SK-N-SH (cell line): ENCODE measurements at regions not wholly inside any gene's neighbourhood (a gene's known extent, or its start where the extent isn't known, plus 50 kb on each side); places are given as distances from the start of the nearest gene placed in this dataset.

ENCODE experiments used
- CTCF ChIA-PET: fragments of 300-600, 350-600 bp; formaldehyde crosslinking; extraction: SDS; loops from one replicate; lab custom pipeline; 2021; lab: Yijun Ruan, JAX
- POLR2A ChIA-PET: fragments of 350-600 bp; sonication (Branson Sonifier 250); formaldehyde crosslinking; extraction: SDS; loops from one replicate; lab custom pipeline; 2020; ENCODE audit warnings: antibody characterized with exemption, inconsistent platforms; lab: Yijun Ruan, JAX
- DNase-seq: peaks from one replicate; pipeline ENCODE4 v3.0.0; 2012
- H2AFZ ChIP-seq: fragments of 200-600 bp; sonication (generic); 2 replicates; pipeline ENCODE4 v1.8.1; 2016; ENCODE audit warnings: antibody characterized with exemption, mild to moderate bottlenecking, low read depth
- H3F3A ChIP-seq: fragments of 200-600 bp; sonication (generic); replicated peaks from 2 replicates; pipeline ENCODE3; 2016; ENCODE audit warnings: antibody characterized with exemption, mild to moderate bottlenecking; ENCODE audit not compliant: insufficient read depth
- H3K27ac ChIP-seq, 2 experiments: fragments of 200-500 bp in 1 of 2; fragments of 200-600 bp in 1 of 2; sonication (Bioruptor generic) in 1 of 2; sonication (generic), shearing (Covaris generic) in 1 of 2; 2 replicates each; pipeline versions ENCODE4 v1.5.1 to v1.6.1; 2014 to 2016; ENCODE audit warnings: low read depth in 2 of 2, inconsistent platforms in 1 of 2, low read length in 1 of 2, mild to moderate bottlenecking in 1 of 2, mixed read lengths in 1 of 2
- H3K27me3 ChIP-seq: fragments of 200-600 bp; sonication (generic), shearing (Covaris generic); 2 replicates; pipeline ENCODE4 v1.6.1; 2016; ENCODE audit warnings: mixed run types; ENCODE audit not compliant: insufficient read depth
- H3K36me3 ChIP-seq, 2 experiments: fragments of 200-500 bp in 1 of 2; fragments of 200-600 bp in 1 of 2; sonication (Bioruptor generic) in 1 of 2; sonication (generic) in 1 of 2; replicated peaks in 1 of 2; 2 replicates each; pipeline versions ENCODE3 to v1.5.1; 2014 to 2016; ENCODE audit warnings: low read length in 1 of 2, mild to moderate bottlenecking in 1 of 2; ENCODE audit not compliant: insufficient read depth in 2 of 2, control insufficient read depth in 1 of 2
- H3K4me1 ChIP-seq, 2 experiments: fragments of 200-500 bp in 1 of 2; fragments of 200-600 bp in 1 of 2; sonication (Bioruptor generic) in 1 of 2; sonication (generic), shearing (Covaris generic) in 1 of 2; 2 replicates each; pipeline versions ENCODE4 v1.5.1 to v1.6.1; 2014 to 2016; ENCODE audit warnings: low read depth in 1 of 2, low read length in 1 of 2, mixed run types in 1 of 2; ENCODE audit not compliant: insufficient read depth in 2 of 2, control insufficient read depth in 1 of 2
- H3K4me2 ChIP-seq: fragments of 200-600 bp; sonication (generic), shearing (Covaris generic); 2 replicates; pipeline ENCODE4 v1.6.1; 2017; ENCODE audit warnings: mixed run types
- H3K4me3 ChIP-seq, 2 experiments: fragments of 200-500 bp in 1 of 2; fragments of 200-600 bp in 1 of 2; sonication (Bioruptor generic) in 1 of 2; sonication (generic), shearing (Covaris generic) in 1 of 2; 2 replicates each; pipeline versions ENCODE4 v1.5.1 to v1.8.1; 2014 to 2016; ENCODE audit warnings: low read depth in 2 of 2, inconsistent platforms in 1 of 2, low read length in 1 of 2, mild to moderate bottlenecking in 1 of 2, mixed read lengths in 1 of 2, moderate library complexity in 1 of 2
- H3K79me2 ChIP-seq: fragments of 200-600 bp; sonication (generic); 2 replicates; pipeline ENCODE4 v1.8.1; 2017; ENCODE audit warnings: mild to moderate bottlenecking; ENCODE audit not compliant: insufficient read depth
- H3K9ac ChIP-seq: fragments of 200-600 bp; sonication (generic); 2 replicates; pipeline ENCODE4 v1.6.1; 2017; ENCODE audit warnings: mixed run types
- H3K9me2 ChIP-seq: fragments of 200-600 bp; sonication (generic); 2 replicates; pipeline ENCODE4 v1.6.1; 2017; ENCODE audit warnings: mixed run types
- H3K9me3 ChIP-seq: fragments of 200-600 bp; sonication (generic); 2 replicates; pipeline ENCODE4 v1.6.1; 2017; ENCODE audit warnings: mixed run types, mild to moderate bottlenecking, moderate library complexity
- H4K20me1 ChIP-seq: fragments of 200-600 bp; sonication (generic); 2 replicates; pipeline ENCODE4 v1.6.1; 2017; ENCODE audit warnings: mild to moderate bottlenecking, mixed run types; ENCODE audit not compliant: insufficient read depth
- CHD2 ChIP-seq: fragments of 150-350 bp; IDR thresholded peaks from 2 replicates; pipeline ENCODE4 v1.6.1; 2018; ENCODE audit warnings: low read length; ENCODE audit not compliant: partially characterized antibody
- EP300 ChIP-seq, 2 experiments: IDR thresholded peaks; 2 replicates each; pipeline versions ENCODE4 v1.4.0 to v1.6.1; 2012; ENCODE audit warnings: borderline replicate concordance in 1 of 2, low read depth in 1 of 2, low read length in 1 of 2
- EZH2phosphoT487 ChIP-seq: fragments of 200-600 bp; sonication (generic); IDR thresholded peaks from 2 replicates; pipeline ENCODE4 v1.6.1; 2017; ENCODE audit warnings: low read depth, mixed run types, mild to moderate bottlenecking, antibody characterized with exemption, moderate library complexity, borderline replicate concordance
- GABPA ChIP-seq: IDR thresholded peaks from 2 replicates; pipeline ENCODE4 v1.4.0; 2012; ENCODE audit warnings: low read depth, mild to moderate bottlenecking
- GATA2 ChIP-seq: sonication (generic); formaldehyde crosslinking; IDR thresholded peaks from 2 replicates; pipeline ENCODE4 v1.5.0; 2020; ENCODE audit warnings: mild to moderate bottlenecking, missing genetic modification reagents
- NFIC ChIP-seq: IDR thresholded peaks from 2 replicates; pipeline ENCODE4 v1.4.0; 2012; ENCODE audit warnings: borderline replicate concordance
- NRF1 ChIP-seq: IDR thresholded peaks from 2 replicates; pipeline ENCODE4 v1.6.1; 2012; ENCODE audit warnings: low read depth, mild to moderate bottlenecking, low read length
- POLR2AphosphoS5 ChIP-seq: IDR thresholded peaks from 2 replicates; pipeline ENCODE4 v1.6.1; 2012; ENCODE audit warnings: low read depth, low read length
- RAD21 ChIP-seq: IDR thresholded peaks from 2 replicates; pipeline ENCODE4 v1.6.1; 2012; ENCODE audit warnings: mild to moderate bottlenecking, low read length
- RFX5 ChIP-seq: IDR thresholded peaks from 2 replicates; pipeline ENCODE4 v1.6.1; 2012; ENCODE audit warnings: mild to moderate bottlenecking, improper control_type of control experiment, low read length
- RXRA ChIP-seq: IDR thresholded peaks from 2 replicates; pipeline ENCODE4 v1.4.0; 2012; ENCODE audit warnings: low read depth, mild to moderate bottlenecking, borderline replicate concordance
- SIN3A ChIP-seq: IDR thresholded peaks from 2 replicates; pipeline ENCODE4 v1.6.1; 2012; ENCODE audit warnings: low read depth, mild to moderate bottlenecking, low read length, moderate library complexity, borderline replicate concordance
- SMC3 ChIP-seq: IDR thresholded peaks from 2 replicates; pipeline ENCODE4 v1.6.1; 2012; ENCODE audit warnings: low read depth, low read length, improper control_type of control experiment
- TCF12 ChIP-seq: IDR thresholded peaks from 2 replicates; pipeline ENCODE4 v1.4.0; 2012
- TEAD4 ChIP-seq: IDR thresholded peaks from 2 replicates; pipeline ENCODE4 v1.4.0; 2012; ENCODE audit warnings: mild to moderate bottlenecking, borderline replicate concordance; ENCODE audit not compliant: insufficient read depth
- YY1 ChIP-seq: IDR thresholded peaks from 2 replicates; pipeline ENCODE4 v1.4.0; 2012; ENCODE audit warnings: low read depth, mild to moderate bottlenecking
- WGBS: methylation state at CpG from one replicate; pipeline ENCODE4 v1.1.6; 2017; ENCODE audit warnings: low lambda C conversion rate; 5-methylcytosine and 5-hydroxymethylcytosine counted together
- TF ChIP-seq, protein P1 (sequence below): IDR thresholded peaks from 2 replicates; pipeline ENCODE4 v1.4.0; 2012; ENCODE audit warnings: low read depth, borderline replicate concordance
- TF ChIP-seq, protein P2 (sequence below): IDR thresholded peaks from 2 replicates; pipeline ENCODE4 v1.6.1; 2012; ENCODE audit warnings: mild to moderate bottlenecking, low read depth, low read length, moderate library complexity
- TF ChIP-seq, protein P3 (sequence below): IDR thresholded peaks from 2 replicates; pipeline ENCODE4 v1.4.0; 2012; ENCODE audit warnings: low read depth, borderline replicate concordance
- TF ChIP-seq, protein P4 (sequence below): fragments of 200-600 bp; sonication (generic); IDR thresholded peaks from 2 replicates; pipeline ENCODE4 v1.6.1; 2017; ENCODE audit warnings: antibody characterized with exemption, mild to moderate bottlenecking, moderate library complexity

DNA sequence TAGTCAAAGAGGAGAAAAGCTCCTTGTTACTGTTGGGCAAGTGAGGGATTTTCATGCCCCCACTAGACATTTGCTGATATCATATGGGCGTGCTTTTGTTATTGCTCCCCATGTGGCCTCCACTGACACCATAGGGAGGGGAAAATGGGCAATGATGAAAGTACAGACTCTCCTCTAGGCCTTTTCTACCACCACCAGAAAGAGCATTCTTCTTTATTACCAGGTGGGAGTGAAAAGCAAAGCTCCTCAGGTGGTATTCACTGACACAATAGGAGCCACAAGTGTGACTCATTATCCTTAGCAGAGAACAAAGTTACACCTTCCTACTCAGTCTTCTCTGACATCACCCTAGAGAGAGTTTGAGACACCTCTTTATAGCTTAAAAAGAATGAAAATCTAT lies 667.1 kb downstream of the LTN1 start:
- DNase-seq: no peak
- ChIA-PET CTCF (interaction anchor here (1.2 kb wide), 1 partner anchor 1475 kb away, joined by 4 read pairs; no protein-coding TSS in a partner anchor), POLR2A (no interaction called here)
- Histone ChIP-seq H3K9me3 (peaks cover 18% of the 10 kb centered on the region), H3K79me2 (no peaks in the 10 kb centered on the region), H3K4me3 (no peak overlapping the region), H3K4me2 (no peak overlapping the region), H3K9ac (no peak overlapping the region), H4K20me1 (no peaks in the 10 kb centered on the region), H3K36me3 (no peaks in the 10 kb centered on the region), H3K27me3 (no peaks in the 10 kb centered on the region), H3K9me2 (no peaks in the 10 kb centered on the region), H3F3A (no peaks in the 10 kb centered on the region), H2AFZ (no peak overlapping the region), H3K27ac (no peak overlapping the region), H3K4me1 (no peaks in the 10 kb centered on the region)
- TF ChIP-seq, protein P1, sequence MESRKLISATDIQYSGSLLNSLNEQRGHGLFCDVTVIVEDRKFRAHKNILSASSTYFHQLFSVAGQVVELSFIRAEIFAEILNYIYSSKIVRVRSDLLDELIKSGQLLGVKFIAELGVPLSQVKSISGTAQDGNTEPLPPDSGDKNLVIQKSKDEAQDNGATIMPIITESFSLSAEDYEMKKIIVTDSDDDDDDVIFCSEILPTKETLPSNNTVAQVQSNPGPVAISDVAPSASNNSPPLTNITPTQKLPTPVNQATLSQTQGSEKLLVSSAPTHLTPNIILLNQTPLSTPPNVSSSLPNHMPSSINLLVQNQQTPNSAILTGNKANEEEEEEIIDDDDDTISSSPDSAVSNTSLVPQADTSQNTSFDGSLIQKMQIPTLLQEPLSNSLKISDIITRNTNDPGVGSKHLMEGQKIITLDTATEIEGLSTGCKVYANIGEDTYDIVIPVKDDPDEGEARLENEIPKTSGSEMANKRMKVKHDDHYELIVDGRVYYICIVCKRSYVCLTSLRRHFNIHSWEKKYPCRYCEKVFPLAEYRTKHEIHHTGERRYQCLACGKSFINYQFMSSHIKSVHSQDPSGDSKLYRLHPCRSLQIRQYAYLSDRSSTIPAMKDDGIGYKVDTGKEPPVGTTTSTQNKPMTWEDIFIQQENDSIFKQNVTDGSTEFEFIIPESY: no peak
- no peak for TF ChIP-seq GATA2
- 86% methylated on average over 1 of the region's 1 CpG for WGBS

DNA sequence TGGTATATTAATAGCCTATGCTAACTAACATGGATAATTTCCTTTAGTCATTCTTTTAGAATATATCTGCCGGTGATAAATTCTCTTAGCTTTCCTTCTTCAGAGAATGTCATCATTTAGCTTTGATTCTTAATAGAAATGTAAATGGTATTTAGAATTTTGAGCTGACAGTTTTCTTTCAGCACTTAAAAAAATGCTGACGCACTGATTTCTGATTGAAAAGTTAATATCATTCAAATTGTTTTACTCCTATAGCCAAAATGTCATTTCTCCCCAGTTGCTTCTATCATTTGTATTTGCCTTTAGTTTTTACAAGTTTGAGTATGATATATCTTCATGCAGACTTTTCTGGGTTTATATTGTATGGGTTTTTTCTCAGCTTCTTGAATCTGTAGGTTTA lies 668.0 kb downstream of the LTN1 start:
- no peaks in the 10 kb centered on the region for H3F3A ChIP-seq
- no peaks in the 10 kb centered on the region for H4K20me1 ChIP-seq
- no peak overlapping the region for H3K4me2 ChIP-seq
- no peak overlapping the region for H3K27ac ChIP-seq
- no peak overlapping the region for H2AFZ ChIP-seq
- no peak overlapping the region for H3K4me3 ChIP-seq
- ChIA-PET CTCF (interaction anchor here (1.2 kb wide), 1 partner anchor 15 kb away, joined by 3 read pairs; no protein-coding TSS in a partner anchor), POLR2A (no interaction called here)
- H3K36me3 ChIP-seq: no peaks in the 10 kb centered on the region
- no peaks in the 10 kb centered on the region for H3K79me2 ChIP-seq
- no peak overlapping the region for H3K9ac ChIP-seq
- H3K9me2 ChIP-seq: no peaks in the 10 kb centered on the region
- no peaks in the 10 kb centered on the region for H3K27me3 ChIP-seq
- DNase-seq: no peak
- peaks cover 18% of the 10 kb centered on the region for H3K9me3 ChIP-seq
- WGBS: 91% methylated on average over 2 of the region's 2 CpGs
- H3K4me1 ChIP-seq: no peaks in the 10 kb centered on the region
- TF ChIP-seq NRF1 (no peak), SIN3A (no peak), TEAD4 (no peak), NFIC (no peak), GABPA (no peak), SMC3 (no peak), RAD21 (no peak), POLR2AphosphoS5 (no peak), TCF12 (no peak), EZH2phosphoT487 (no peak), CHD2 (no peak), RXRA (no peak), RFX5 (no peak), YY1 (no peak), EP300 (IDR thresholded peaks at IDR 0.05; ENCODE audit: borderline replicate concordance in 1 of 2, low read depth in 1 of 2, low read length in 1 of 2) (no peak)
- TF ChIP-seq, protein P2, sequence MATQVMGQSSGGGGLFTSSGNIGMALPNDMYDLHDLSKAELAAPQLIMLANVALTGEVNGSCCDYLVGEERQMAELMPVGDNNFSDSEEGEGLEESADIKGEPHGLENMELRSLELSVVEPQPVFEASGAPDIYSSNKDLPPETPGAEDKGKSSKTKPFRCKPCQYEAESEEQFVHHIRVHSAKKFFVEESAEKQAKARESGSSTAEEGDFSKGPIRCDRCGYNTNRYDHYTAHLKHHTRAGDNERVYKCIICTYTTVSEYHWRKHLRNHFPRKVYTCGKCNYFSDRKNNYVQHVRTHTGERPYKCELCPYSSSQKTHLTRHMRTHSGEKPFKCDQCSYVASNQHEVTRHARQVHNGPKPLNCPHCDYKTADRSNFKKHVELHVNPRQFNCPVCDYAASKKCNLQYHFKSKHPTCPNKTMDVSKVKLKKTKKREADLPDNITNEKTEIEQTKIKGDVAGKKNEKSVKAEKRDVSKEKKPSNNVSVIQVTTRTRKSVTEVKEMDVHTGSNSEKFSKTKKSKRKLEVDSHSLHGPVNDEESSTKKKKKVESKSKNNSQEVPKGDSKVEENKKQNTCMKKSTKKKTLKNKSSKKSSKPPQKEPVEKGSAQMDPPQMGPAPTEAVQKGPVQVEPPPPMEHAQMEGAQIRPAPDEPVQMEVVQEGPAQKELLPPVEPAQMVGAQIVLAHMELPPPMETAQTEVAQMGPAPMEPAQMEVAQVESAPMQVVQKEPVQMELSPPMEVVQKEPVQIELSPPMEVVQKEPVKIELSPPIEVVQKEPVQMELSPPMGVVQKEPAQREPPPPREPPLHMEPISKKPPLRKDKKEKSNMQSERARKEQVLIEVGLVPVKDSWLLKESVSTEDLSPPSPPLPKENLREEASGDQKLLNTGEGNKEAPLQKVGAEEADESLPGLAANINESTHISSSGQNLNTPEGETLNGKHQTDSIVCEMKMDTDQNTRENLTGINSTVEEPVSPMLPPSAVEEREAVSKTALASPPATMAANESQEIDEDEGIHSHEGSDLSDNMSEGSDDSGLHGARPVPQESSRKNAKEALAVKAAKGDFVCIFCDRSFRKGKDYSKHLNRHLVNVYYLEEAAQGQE: no peak
- TF ChIP-seq, protein P3, sequence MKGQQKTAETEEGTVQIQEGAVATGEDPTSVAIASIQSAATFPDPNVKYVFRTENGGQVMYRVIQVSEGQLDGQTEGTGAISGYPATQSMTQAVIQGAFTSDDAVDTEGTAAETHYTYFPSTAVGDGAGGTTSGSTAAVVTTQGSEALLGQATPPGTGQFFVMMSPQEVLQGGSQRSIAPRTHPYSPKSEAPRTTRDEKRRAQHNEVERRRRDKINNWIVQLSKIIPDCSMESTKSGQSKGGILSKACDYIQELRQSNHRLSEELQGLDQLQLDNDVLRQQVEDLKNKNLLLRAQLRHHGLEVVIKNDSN: no peak
- TF ChIP-seq, protein P4, sequence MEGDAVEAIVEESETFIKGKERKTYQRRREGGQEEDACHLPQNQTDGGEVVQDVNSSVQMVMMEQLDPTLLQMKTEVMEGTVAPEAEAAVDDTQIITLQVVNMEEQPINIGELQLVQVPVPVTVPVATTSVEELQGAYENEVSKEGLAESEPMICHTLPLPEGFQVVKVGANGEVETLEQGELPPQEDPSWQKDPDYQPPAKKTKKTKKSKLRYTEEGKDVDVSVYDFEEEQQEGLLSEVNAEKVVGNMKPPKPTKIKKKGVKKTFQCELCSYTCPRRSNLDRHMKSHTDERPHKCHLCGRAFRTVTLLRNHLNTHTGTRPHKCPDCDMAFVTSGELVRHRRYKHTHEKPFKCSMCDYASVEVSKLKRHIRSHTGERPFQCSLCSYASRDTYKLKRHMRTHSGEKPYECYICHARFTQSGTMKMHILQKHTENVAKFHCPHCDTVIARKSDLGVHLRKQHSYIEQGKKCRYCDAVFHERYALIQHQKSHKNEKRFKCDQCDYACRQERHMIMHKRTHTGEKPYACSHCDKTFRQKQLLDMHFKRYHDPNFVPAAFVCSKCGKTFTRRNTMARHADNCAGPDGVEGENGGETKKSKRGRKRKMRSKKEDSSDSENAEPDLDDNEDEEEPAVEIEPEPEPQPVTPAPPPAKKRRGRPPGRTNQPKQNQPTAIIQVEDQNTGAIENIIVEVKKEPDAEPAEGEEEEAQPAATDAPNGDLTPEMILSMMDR: no peak
